HepG2 (cell line): ENCODE measurements at regions not wholly inside any gene's neighbourhood (a gene's known extent, or its start where the extent isn't known, plus 50 kb on each side); places are given as distances from the start of the nearest gene placed in this dataset.

Experiments used
- ATF2 ChIP-seq: sonication (generic); formaldehyde crosslinking; IDR thresholded peaks from 2 replicates; pipeline ENCODE4 v1.4.0; 2020; ENCODE audit warnings: missing genetic modification reagents
- FOXP4 ChIP-seq: sonication (generic); formaldehyde crosslinking; IDR thresholded peaks from 2 replicates; pipeline ENCODE4 v1.4.0; 2020; ENCODE audit warnings: missing genetic modification reagents
- GATA4 ChIP-seq: sonication (generic); IDR thresholded peaks from 2 replicates; pipeline ENCODE4 v1.6.1; 2016; ENCODE audit warnings: antibody characterized with exemption, low read depth, borderline replicate concordance
- MXD1 ChIP-seq: sonication (generic); formaldehyde crosslinking; IDR thresholded peaks from 2 replicates; pipeline ENCODE4 v1.4.0; 2020; ENCODE audit warnings: mild to moderate bottlenecking, missing genetic modification reagents
- SP4 ChIP-seq: sonication (generic); formaldehyde crosslinking; IDR thresholded peaks from 2 replicates; pipeline ENCODE4 v1.8.1; 2023; ENCODE audit warnings: mild to moderate bottlenecking, missing genetic modification reagents
- ZBTB8A ChIP-seq: sonication (generic); formaldehyde crosslinking; IDR thresholded peaks from 2 replicates; pipeline ENCODE4 v1.4.0; 2020; ENCODE audit warnings: mild to moderate bottlenecking, low read depth, missing genetic modification reagents, borderline replicate concordance
- ZNF337 ChIP-seq: sonication (generic); formaldehyde crosslinking; IDR thresholded peaks from 2 replicates; pipeline ENCODE4 v1.5.1; 2020; ENCODE audit warnings: missing genetic modification reagents, low read depth, mild to moderate bottlenecking, borderline replicate concordance
- ZNF614 ChIP-seq: IDR thresholded peaks from 2 replicates; pipeline ENCODE4 v1.6.1; 2018; ENCODE audit warnings: missing biosample characterization, missing genetic modification reagents, inconsistent platforms, borderline replicate concordance

- TF ChIP-seq FOXP4 = no peak
- TF ChIP-seq ZNF614 = no peak
- TF ChIP-seq MXD1 (CRISPR knock-in tag) = no peak
- no peak for TF ChIP-seq GATA4
- no peak for TF ChIP-seq ATF2
- TF ChIP-seq ZNF337 (CRISPR knock-in tag) = no peak
- TF ChIP-seq ZBTB8A (CRISPR knock-in tag) = no peak
- no peak for TF ChIP-seq SP4
Observed at GRCh38 chr2:12210016-12210933, 463.8 kb downstream of the LPIN1 start (continued).
